Panc1 (cell line): ENCODE measurements at regions not wholly inside any gene's neighbourhood (a gene's known extent, or its start where the extent isn't known, plus 50 kb on each side); places are given as distances from the start of the nearest gene placed in this dataset.
"Not testable (repeated sequence)": the region's sequence is repeated elsewhere in the genome, so short reads cannot be mapped to it uniquely, and the experiment has no call there.

Source experiments
- ATAC-seq: fragments of 200-7000 bp; cut with Tn5 transposase; 2 replicates; pipeline ENCODE4 v1.9.1; 2020; ENCODE audit warnings: mild to moderate bottlenecking, moderate library complexity
- BruUV-seq: library from RNA; stranded (reverse); fragments of 400-500 nt; replicated peaks from 2 replicates; lab custom pipeline; 2021; lab: Mats Ljungman, UMichigan
- CTCF ChIA-PET: fragments of 300-600 bp; sonication (Branson Sonifier 250); formaldehyde crosslinking; loops from one replicate; lab custom pipeline; 2022; ENCODE audit warnings: antibody characterized with exemption; lab: Charles Lee
- POLR2A ChIA-PET: fragments of 300-600 bp; sonication (Branson Sonifier 250); formaldehyde crosslinking; loops from one replicate; lab custom pipeline; 2022; ENCODE audit warnings: antibody characterized with exemption; lab: Charles Lee
- DNase-seq: peaks from one replicate; pipeline ENCODE4 v3.0.0-alpha.2; 2010; ENCODE audit warnings: low read depth, low spot score
- H3K27ac ChIP-seq: 2 replicates; pipeline ENCODE4 v1.5.1; 2011; ENCODE audit warnings: mild to moderate bottlenecking, low read length, inconsistent platforms
- H3K27me3 ChIP-seq: fragments of 200-500 bp; sonication (Bioruptor generic); 2 replicates; pipeline ENCODE4 v1.6.0; 2014; ENCODE audit warnings: low read length, inconsistent platforms; ENCODE audit not compliant: control insufficient read depth, insufficient read depth
- H3K36me3 ChIP-seq: fragments of 200-500 bp; sonication (Bioruptor generic); 2 replicates; pipeline ENCODE4 v1.5.1; 2014; ENCODE audit warnings: inconsistent platforms, mild to moderate bottlenecking, low read length, moderate library complexity; ENCODE audit not compliant: control insufficient read depth, insufficient read depth
- H3K4me1 ChIP-seq: 2 replicates; pipeline ENCODE4 v1.5.1; 2011; ENCODE audit warnings: inconsistent platforms, mild to moderate bottlenecking, low read length, moderate library complexity; ENCODE audit not compliant: control insufficient read depth, insufficient read depth
- H3K4me3 ChIP-seq, 2 experiments: 2 replicates each; pipeline ENCODE4 v1.5.1; 2011 to 2012; ENCODE audit warnings: low read depth in 2 of 2, low read length in 2 of 2, mild to moderate bottlenecking in 2 of 2, inconsistent platforms in 1 of 2, moderate library complexity in 1 of 2
- H3K9me3 ChIP-seq: fragments of 200-500 bp; sonication (Bioruptor generic); 2 replicates; pipeline ENCODE4 v1.5.1; 2014; ENCODE audit warnings: low read depth, mild to moderate bottlenecking, inconsistent platforms, low read length, moderate library complexity; ENCODE audit not compliant: control insufficient read depth, insufficient read depth
- POLR2AphosphoS5 ChIP-seq: IDR thresholded peaks from 2 replicates; pipeline ENCODE4 v1.6.1; 2012; ENCODE audit warnings: mild to moderate bottlenecking, low read depth, low read length, moderate library complexity
- SIN3A ChIP-seq: IDR thresholded peaks from 2 replicates; pipeline ENCODE4 v1.6.1; 2012; ENCODE audit warnings: low read depth, mild to moderate bottlenecking, low read length, moderate library complexity, borderline replicate concordance; ENCODE audit not compliant: insufficient read depth
- TCF7L2 ChIP-seq: IDR thresholded peaks from 2 replicates; pipeline ENCODE4 v1.6.1; 2011; ENCODE audit warnings: mild to moderate bottlenecking, low read depth, low read length, inconsistent platforms
- in situ Hi-C: cut with HindIII; loops from 2 replicates; pipeline ENCODE4 v1.10.0; 2016; ENCODE audit warnings: low sequenced_read_pairs, low pct_unique_long_range_greater_than_20kb
- intact Hi-C: fragments of 100-400 bp; cut with micrococcal nuclease; formaldehyde crosslinking; loops from one replicate; pipeline ENCODE4 v1.10.0; 2022; ENCODE audit not compliant: unreplicated experiment
- TF ChIP-seq, protein P1 (sequence below): fragments of 450-650 bp; IDR thresholded peaks from 2 replicates; pipeline ENCODE4 v1.5.1; 2017; ENCODE audit warnings: mild to moderate bottlenecking
- TF ChIP-seq, protein P2 (sequence below), 2 experiments: IDR thresholded peaks; 2 replicates each; pipeline ENCODE4 v1.6.1; 2011 to 2012; ENCODE audit warnings: low read depth in 2 of 2, control low read depth in 1 of 2, low read length in 1 of 2, mild to moderate bottlenecking in 1 of 2, moderate library complexity in 1 of 2; ENCODE audit not compliant: insufficient read depth in 1 of 2

DNA sequence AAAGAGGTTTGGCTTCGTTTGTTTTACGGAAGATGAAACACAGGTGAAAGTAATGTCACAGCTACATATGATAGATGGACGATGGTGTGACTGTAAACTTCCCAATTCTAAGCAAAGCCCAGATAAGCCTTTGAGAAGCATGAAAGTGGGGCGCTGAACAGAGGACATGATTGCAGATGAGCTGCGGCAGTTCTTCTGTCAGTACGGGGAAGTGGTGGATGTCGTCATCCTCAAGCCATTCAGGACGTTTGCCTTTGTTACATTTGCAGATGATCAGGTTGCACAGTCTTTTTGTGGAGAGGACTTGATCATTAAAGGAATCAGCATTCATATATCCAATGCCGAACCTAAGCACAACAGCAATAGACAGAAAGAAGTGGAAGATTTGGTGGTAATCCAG, 111.5 kb upstream of the DIAPH3 start:
- POLR2A ChIA-PET, result no interaction called here
- ATAC-seq, result no peak
- in situ Hi-C loops, result no loop called here

GRCh38 chr13:60280524-60280923, 116.5 kb upstream of the TDRD3 start:
- ATAC-seq, H3K36me3 ChIP-seq, H3K4me3 ChIP-seq, CTCF ChIA-PET, H3K9me3 ChIP-seq, H3K4me1 ChIP-seq, DNase-seq, H3K27me3 ChIP-seq, H3K27ac ChIP-seq, BruUV-seq, intact Hi-C loops, POLR2A ChIA-PET, in situ Hi-C loops: not testable (repeated sequence)

More for the DNA sequence above, 111.5 kb upstream of the DIAPH3 start:
- no peaks in the 10 kb centered on the region for H3K9me3 ChIP-seq
- no peaks in the 10 kb centered on the region for H3K36me3 ChIP-seq
- no peak for TF ChIP-seq SIN3A
- no peak for TF ChIP-seq POLR2AphosphoS5
- TF ChIP-seq TCF7L2, result no peak
- TF ChIP-seq, protein P1, sequence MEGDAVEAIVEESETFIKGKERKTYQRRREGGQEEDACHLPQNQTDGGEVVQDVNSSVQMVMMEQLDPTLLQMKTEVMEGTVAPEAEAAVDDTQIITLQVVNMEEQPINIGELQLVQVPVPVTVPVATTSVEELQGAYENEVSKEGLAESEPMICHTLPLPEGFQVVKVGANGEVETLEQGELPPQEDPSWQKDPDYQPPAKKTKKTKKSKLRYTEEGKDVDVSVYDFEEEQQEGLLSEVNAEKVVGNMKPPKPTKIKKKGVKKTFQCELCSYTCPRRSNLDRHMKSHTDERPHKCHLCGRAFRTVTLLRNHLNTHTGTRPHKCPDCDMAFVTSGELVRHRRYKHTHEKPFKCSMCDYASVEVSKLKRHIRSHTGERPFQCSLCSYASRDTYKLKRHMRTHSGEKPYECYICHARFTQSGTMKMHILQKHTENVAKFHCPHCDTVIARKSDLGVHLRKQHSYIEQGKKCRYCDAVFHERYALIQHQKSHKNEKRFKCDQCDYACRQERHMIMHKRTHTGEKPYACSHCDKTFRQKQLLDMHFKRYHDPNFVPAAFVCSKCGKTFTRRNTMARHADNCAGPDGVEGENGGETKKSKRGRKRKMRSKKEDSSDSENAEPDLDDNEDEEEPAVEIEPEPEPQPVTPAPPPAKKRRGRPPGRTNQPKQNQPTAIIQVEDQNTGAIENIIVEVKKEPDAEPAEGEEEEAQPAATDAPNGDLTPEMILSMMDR, result no peak
- TF ChIP-seq, protein P2, sequence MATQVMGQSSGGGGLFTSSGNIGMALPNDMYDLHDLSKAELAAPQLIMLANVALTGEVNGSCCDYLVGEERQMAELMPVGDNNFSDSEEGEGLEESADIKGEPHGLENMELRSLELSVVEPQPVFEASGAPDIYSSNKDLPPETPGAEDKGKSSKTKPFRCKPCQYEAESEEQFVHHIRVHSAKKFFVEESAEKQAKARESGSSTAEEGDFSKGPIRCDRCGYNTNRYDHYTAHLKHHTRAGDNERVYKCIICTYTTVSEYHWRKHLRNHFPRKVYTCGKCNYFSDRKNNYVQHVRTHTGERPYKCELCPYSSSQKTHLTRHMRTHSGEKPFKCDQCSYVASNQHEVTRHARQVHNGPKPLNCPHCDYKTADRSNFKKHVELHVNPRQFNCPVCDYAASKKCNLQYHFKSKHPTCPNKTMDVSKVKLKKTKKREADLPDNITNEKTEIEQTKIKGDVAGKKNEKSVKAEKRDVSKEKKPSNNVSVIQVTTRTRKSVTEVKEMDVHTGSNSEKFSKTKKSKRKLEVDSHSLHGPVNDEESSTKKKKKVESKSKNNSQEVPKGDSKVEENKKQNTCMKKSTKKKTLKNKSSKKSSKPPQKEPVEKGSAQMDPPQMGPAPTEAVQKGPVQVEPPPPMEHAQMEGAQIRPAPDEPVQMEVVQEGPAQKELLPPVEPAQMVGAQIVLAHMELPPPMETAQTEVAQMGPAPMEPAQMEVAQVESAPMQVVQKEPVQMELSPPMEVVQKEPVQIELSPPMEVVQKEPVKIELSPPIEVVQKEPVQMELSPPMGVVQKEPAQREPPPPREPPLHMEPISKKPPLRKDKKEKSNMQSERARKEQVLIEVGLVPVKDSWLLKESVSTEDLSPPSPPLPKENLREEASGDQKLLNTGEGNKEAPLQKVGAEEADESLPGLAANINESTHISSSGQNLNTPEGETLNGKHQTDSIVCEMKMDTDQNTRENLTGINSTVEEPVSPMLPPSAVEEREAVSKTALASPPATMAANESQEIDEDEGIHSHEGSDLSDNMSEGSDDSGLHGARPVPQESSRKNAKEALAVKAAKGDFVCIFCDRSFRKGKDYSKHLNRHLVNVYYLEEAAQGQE (IDR thresholded peaks at IDR 0.05; ENCODE audit: insufficient read depth in 1 of 2, low read depth in 2 of 2, low read length in 1 of 2), result no peak
- H3K27ac ChIP-seq, result no peak overlapping the region
- H3K4me3 ChIP-seq, result no peak overlapping the region
- CTCF ChIA-PET, result no interaction called here
- intact Hi-C loops, result no loop called here
- no TSS peak for BruUV-seq
- H3K27me3 ChIP-seq, result no peaks in the 10 kb centered on the region
- DNase-seq, result no peak
- H3K4me1 ChIP-seq, result no peaks in the 10 kb centered on the region

DNA sequence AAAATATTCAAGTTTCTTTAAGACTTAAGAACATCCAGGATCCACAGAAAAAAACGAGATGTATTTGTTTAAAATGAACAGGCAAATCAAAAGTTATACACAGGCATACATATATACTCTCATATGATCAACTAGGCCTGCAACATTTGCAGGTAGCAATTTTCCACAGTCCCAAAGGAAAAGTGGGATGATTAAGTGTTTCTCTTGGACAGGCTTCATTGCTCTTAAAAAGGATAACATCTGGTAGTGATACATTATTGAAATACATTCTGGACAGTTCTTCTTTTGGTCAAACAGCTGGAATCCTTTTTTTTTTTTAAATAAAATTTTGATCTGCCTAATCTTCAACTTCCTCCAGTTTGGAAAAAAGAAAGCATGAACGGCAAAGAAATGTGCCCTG, 114.8 kb upstream of the TDRD3 start:
- ChIA-PET CTCF (no interaction called here), POLR2A (no interaction called here)
- BruUV-seq, result no TSS peak
- intact Hi-C loops (no loop called here), in situ Hi-C loops (no loop called here)
- Histone ChIP-seq H3K9me3 (no peaks in the 10 kb centered on the region), H3K27ac (no peak overlapping the region), H3K4me1 (no peaks in the 10 kb centered on the region), H3K36me3 (no peaks in the 10 kb centered on the region), H3K27me3 (no peaks in the 10 kb centered on the region), H3K4me3 (no peak overlapping the region)
- DNase-seq (no peak), ATAC-seq (no peak)
- TF ChIP-seq POLR2AphosphoS5, result no peak
- no peak for TF ChIP-seq SIN3A
- TF ChIP-seq TCF7L2, result no peak
- TF ChIP-seq, protein P1, result no peak
- TF ChIP-seq, protein P2 (IDR thresholded peaks at IDR 0.05; ENCODE audit: insufficient read depth in 1 of 2, low read depth in 2 of 2, low read length in 1 of 2), result no peak
